Activated CD8-positive, alpha-beta memory T cell treated with anti-CD3 and anti-CD28 coated beads, Interleukin-2, amount 50 U/mL, for 24 hours (primary cell): ENCODE measurements at regions not wholly inside any gene's neighbourhood (a gene's known extent, or its start where the extent isn't known, plus 50 kb on each side); places are given as distances from the start of the nearest gene placed in this dataset.

Source experiments
- DNase-seq: peaks from one replicate; pipeline ENCODE4 v3.0.0-alpha.2; 2020; ENCODE audit errors: extremely low read depth

GRCh38 chr9:78493166-78493742 is 196.3 kb downstream of the PSAT1 start:
- DNase-seq = no peak

DNA sequence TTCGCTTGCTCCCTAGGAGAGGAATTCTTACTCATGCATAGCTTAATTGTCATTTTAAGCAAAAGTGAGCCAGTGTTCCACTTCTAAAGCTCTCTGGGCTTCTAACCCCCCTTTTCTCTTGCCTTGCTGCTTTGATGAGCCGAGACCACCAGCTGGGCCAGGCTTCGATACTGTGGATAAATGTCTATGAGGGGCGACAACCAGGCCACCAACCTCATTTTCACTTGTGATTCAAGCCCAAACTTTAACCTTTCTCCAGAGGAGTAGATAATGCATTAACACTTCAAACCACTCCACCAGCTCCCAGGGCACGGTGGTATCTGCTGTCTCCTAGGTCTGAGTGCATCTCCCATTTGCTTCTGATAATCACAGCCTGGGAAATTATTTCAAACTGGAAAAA is 205.6 kb downstream of the PSAT1 start:
- no peak for DNase-seq

DNA sequence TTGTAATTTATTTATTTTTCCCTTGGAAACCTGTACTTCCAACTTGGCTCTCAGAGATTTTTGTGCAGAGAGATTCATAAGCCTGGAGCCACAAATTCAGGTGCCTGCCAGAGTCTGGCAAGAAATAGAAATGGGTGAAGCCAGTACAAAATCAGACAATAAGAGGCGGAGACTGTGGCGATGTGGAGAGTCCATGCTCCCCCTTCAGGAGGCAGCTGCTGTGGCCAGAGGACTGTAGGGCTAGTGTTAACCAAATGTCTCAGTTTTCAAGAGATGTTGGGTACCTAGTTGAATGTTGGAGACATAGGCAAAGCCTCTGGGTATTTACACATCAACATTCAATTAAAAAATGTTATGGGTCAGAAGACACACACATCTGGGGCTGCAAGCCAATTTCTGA is 208.6 kb downstream of the PSAT1 start:
- no peak for DNase-seq

DNA sequence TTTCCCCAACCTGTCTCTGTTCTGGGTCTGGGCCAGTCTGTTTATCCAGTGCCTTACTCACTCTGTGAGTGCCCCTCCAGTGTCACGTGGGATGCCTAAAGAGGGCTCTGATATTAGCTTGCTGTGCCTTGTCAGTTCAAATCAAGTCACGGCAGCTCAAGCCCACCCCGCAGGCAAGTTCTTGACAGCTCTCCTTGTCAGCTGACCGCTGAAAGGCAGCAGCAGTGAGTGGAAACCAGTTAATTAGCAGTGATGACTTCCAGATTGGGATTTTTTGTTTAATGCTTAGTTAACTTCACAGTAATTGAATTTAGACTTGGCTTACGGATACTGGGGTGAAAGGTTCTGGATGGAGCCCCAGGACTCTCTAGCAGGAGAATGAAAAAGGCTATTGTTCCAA is 210.1 kb downstream of the PSAT1 start:
- no peak for DNase-seq

- DNase-seq = no peak
Measured at GRCh38 chr9:78510035-78510434, 213.1 kb downstream of the PSAT1 start.

DNA sequence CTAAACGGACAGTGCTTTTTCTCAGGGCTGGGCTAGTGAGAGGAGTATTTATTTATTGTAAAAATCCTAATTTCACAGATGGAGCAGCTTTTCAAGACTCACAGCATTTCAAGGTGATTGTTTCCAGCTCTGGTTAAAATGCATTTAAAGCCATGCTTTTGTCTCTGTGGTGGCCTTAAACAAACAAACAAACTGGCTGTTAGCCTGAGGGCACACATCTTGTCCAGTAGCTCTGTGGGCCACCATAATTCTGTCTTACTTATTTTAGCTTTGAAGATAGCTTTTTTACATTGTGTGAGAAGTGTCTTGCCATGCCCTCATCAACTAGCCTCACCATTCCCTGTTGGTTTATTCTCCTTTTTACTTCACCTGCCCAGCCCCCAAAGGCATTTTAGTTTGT is 218.2 kb downstream of the PSAT1 start:
- no peak for DNase-seq

DNA sequence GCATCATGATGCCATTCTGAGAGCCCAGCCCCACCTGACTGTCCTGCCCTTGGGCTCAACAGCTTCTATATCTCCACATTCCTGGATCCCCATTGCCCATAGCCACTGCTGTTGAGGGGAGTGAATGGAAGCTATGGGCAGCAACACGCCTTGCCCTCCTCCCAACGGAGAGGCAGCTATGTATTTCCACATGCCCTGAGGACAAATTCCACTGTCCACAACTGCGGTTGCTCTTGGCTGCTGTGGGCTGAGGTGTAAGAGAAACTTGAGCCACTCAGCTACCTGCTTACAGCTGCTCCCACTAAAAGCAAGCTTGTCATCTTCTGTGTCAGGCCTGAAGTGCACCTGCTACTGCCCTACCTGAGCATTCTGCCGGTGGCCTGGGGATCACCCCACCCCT is 222.9 kb downstream of the PSAT1 start:
- no peak for DNase-seq

GRCh38 chr9:78521680-78522079 is 224.8 kb downstream of the PSAT1 start:
- DNase-seq = no peak

- DNase-seq = no peak
Measured at GRCh38 chr9:78525986-78526560, 229.1 kb downstream of the PSAT1 start.

DNA sequence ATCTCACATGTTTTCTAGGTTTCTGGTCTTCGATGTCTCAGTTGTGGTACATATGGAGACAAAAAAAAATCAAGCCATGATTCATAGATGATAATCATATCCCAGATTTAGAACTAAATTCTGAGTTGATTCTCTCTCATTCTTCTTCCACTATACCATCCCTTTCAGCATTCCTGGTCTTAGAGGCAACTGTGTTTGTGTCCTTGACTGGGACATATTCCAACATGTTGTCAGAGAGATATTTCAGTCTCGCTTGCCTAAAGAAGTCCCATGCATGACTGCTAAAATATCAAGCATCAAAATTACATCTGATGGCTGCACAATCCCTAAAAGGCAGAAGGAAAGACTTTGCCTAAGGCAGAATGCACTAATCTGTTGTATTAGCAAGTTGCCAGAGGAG is 236.6 kb downstream of the PSAT1 start:
- DNase-seq = no peak

DNA sequence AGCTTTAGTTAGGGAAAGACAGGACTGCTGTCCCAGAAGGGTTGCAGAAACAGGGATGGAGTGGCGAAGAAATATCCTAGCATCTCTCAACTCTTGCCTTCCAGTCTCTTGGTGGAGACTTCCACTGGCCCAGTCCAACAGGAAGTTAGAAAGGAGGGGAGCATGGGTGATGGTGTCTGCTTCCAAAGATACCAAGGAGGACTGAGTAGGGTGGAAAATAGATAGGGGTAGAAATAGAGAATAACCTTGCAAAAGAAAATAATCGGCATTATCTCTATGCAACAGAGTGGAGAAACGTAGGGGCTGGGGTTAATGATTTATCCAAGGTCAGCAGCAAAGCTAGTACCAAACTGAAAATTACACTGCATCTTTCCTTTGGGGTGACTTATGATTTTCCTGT is 242.3 kb downstream of the PSAT1 start:
- DNase-seq = no peak

GRCh38 chr9:78539904-78540303 is 243.0 kb downstream of the PSAT1 start:
- DNase-seq = no peak

DNA sequence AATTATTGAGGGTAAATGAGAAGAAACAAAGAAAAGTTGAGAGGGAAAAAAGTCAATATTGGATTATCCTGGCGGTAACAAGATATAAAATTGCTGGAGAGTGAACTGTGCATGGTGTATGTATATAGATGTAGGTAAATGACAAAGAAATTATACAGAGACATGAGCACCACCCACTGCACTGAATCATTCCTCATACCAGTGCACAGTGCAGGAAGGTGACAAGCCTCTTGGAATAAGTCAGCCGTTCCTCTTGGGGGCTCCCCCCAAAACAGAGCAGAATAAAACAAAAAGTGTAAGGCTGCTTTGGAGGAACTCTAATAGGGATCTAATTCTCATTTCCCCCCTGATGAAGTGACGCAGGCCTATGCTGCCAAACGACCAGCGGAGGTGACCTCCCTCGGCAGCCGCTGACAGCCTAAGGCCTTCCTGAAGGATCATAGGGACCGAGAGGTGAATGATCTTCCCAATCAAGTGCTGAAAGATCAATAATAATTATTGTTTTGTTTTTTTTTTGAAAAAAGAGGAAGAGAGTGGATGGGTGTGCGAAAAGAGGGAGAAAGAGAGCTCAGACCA is 245.0 kb downstream of the PSAT1 start:
- no peak for DNase-seq

GRCh38 chr9:78542491-78543181 is 245.7 kb downstream of the PSAT1 start:
- DNase-seq = no peak

GRCh38 chr9:78543353-78543752 is 246.4 kb downstream of the PSAT1 start:
- no peak for DNase-seq

- DNase-seq = no peak
Measured at GRCh38 chr9:78544230-78544629, 247.3 kb downstream of the PSAT1 start.

DNA sequence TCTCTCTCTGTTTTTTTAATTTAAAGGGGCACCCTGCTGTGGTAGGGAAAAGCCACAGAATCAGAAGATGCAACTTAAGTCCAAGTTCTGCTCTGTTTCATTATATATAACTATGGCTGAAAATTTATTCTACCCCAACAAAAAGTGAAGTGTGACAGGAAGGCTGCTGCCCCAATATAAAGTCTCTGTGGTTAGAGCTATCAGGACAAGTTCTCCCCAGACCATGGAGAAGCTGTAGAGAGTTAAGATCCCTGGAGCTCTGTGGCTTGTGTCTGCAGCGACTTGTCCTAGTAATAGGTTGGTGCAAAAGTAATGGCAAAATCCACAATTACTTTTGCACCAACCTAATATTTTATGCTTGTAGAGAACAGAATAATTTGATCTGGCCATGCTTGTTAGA is 250.9 kb downstream of the PSAT1 start:
- DNase-seq = no peak

GRCh38 chr9:78548670-78549069 is 251.7 kb downstream of the PSAT1 start:
- DNase-seq = no peak

GRCh38 chr9:78549711-78550110 is 252.8 kb downstream of the PSAT1 start:
- DNase-seq = no peak

GRCh38 chr9:78552802-78553201 is 255.9 kb downstream of the PSAT1 start:
- DNase-seq = no peak

GRCh38 chr9:78557540-78557939 is 260.6 kb downstream of the PSAT1 start:
- DNase-seq = no peak

- DNase-seq = no peak
Measured at GRCh38 chr9:78559449-78559885, 262.5 kb downstream of the PSAT1 start.

DNA sequence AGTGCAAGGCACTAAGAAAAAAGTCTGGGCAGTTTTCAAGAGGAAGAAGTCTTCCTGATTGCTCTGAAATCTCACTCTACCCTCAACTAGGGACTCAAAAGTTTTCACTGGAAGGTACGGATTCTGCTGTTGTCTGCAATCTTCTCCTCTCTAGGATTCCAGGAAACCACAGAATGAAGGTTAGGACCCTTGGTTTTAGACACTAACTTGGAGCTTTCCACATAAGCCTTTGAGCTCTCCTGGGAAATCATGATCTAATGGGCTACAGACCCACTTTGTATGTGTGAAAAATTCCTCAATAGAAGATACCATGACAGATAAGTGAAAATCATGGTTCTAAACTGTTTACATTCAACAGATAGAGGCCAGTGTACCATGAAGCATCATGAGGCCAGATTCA is 265.1 kb downstream of the PSAT1 start:
- no peak for DNase-seq
